CD1c-positive myeloid dendritic cell (primary cell): ENCODE measurements at regions not wholly inside any gene's neighbourhood (a gene's known extent, or its start where the extent isn't known, plus 50 kb on each side); places are given as distances from the start of the nearest gene placed in this dataset.
A peak's percentile ranks its signal among the peaks of the same experiment; 100 is the strongest.

Experiments
- DNase-seq: peaks from one replicate; pipeline ENCODE4 v3.0.0-alpha.2; 2016; ENCODE audit errors: extremely low spot score

- no peak for DNase-seq
Observed at GRCh38 chr3:13954741-13955483, 75.0 kb upstream of the WNT7A start.

GRCh38 chr3:13954266-13954665, 74.4 kb upstream of the WNT7A start:
- no peak for DNase-seq

GRCh38 chr3:13951184-13951583, 71.3 kb upstream of the WNT7A start:
- DNase-seq, result no peak

- no peak for DNase-seq
Observed at GRCh38 chr3:13950042-13950441, 70.2 kb upstream of the WNT7A start.

- no peak for DNase-seq
Observed at GRCh38 chr3:13947912-13948311, 68.0 kb upstream of the WNT7A start.

- DNase-seq, result no peak
Observed at GRCh38 chr3:13939206-13939605, 59.3 kb upstream of the WNT7A start.

- DNase-seq, result no peak
Observed at GRCh38 chr3:13937131-13937530, 57.3 kb upstream of the WNT7A start.

GRCh38 chr3:13935494-13936094, 55.7 kb upstream of the WNT7A start:
- DNase-seq, result no peak

GRCh38 chr3:13934813-13935212, 54.9 kb upstream of the WNT7A start:
- DNase-seq, result no peak

- no peak for DNase-seq
Observed at GRCh38 chr3:13934315-13934714, 54.4 kb upstream of the WNT7A start.

- peak; percentile 9 for DNase-seq
Observed at GRCh38 chr3:13932578-13933295, 52.9 kb upstream of the WNT7A start.

- no peak for DNase-seq
Observed at GRCh38 chr3:13931172-13931571, 51.3 kb upstream of the WNT7A start.
